Naive thymus-derived CD8-positive, alpha-beta T cell (primary cell): ENCODE measurements at regions not wholly inside any gene's neighbourhood (a gene's known extent, or its start where the extent isn't known, plus 50 kb on each side); places are given as distances from the start of the nearest gene placed in this dataset.

Experiments used
- ATAC-seq, 2 donors: fragments of 150-1000 bp; cut with Tn5 transposase in 1 of 2; sonication (Bioruptor Pico), chemical (Tn5 transposase) in 1 of 2; 1 replicate in 1 of 2; 2 replicates in 1 of 2; pipeline ENCODE4 v1.10.0; 2021; ENCODE audit warnings: mild to moderate bottlenecking in 2 of 2, moderate library complexity in 2 of 2
- POLR2A ChIA-PET: fragments of 350-600 bp; sonication (Branson Sonifier 250); formaldehyde crosslinking; loops from one replicate; lab custom pipeline; 2021; ENCODE audit warnings: antibody characterized with exemption; lab: Charles Lee
- DNase-seq, 10 donors: peaks; one replicate each; pipeline versions ENCODE4 v3.0.0 to v3.0.0-alpha.2; 2020 to 2022
- H3K27ac Mint-ChIP-seq, 10 donors: one replicate each; pipeline ENCODE4 v1.8.0; 2020 to 2022; ENCODE audit warnings: mild to moderate bottlenecking in 10 of 10, mixed read lengths in 10 of 10, moderate library complexity in 4 of 10, inconsistent platforms in 1 of 10
- H3K27me3 Mint-ChIP-seq, 5 donors: one replicate each; pipeline ENCODE4 v1.8.0; 2021 to 2022; ENCODE audit warnings: mixed read lengths in 5 of 5
- H3K36me3 Mint-ChIP-seq, 3 donors: one replicate each; pipeline ENCODE4 v1.8.0; 2020 to 2022; ENCODE audit warnings: mixed read lengths in 3 of 3, mild to moderate bottlenecking in 2 of 3, inconsistent platforms in 1 of 3
- H3K4me1 Mint-ChIP-seq, 4 donors: one replicate each; pipeline ENCODE4 v1.8.0; 2021 to 2022; ENCODE audit warnings: mixed read lengths in 4 of 4
- H3K4me3 Mint-ChIP-seq, 10 donors: one replicate each; pipeline ENCODE4 v1.8.0; 2020 to 2022; ENCODE audit warnings: mild to moderate bottlenecking in 10 of 10, mixed read lengths in 10 of 10, moderate library complexity in 6 of 10, inconsistent platforms in 1 of 10
- H3K9me3 Mint-ChIP-seq, 9 donors: one replicate each; pipeline ENCODE4 v1.8.0; 2020 to 2022; ENCODE audit warnings: mixed read lengths in 9 of 9, mild to moderate bottlenecking in 3 of 9, inconsistent platforms in 1 of 9, moderate library complexity in 1 of 9

GRCh38 chr9:87115785-87116184, 168.5 kb upstream of the GAS1 start:
- POLR2A ChIA-PET = no interaction called here
- Mint-ChIP-seq H3K4me3 (no peak overlapping the region), H3K4me1 (no peaks in the 10 kb centered on the region), H3K36me3 (no peaks in the 10 kb centered on the region), H3K9me3 (peaks cover 0 to 9% (median 2%) of the 10 kb centered on the region in 9 donors), H3K27ac (no peak overlapping the region), H3K27me3 (peaks cover 4 to 30% (median 8%) of the 10 kb centered on the region in 5 donors)
- ATAC-seq (no peak), DNase-seq (no peak)

GRCh38 chr9:87116492-87116891, 169.2 kb upstream of the GAS1 start:
- Mint-ChIP-seq H3K27ac (no peak overlapping the region), H3K4me3 (no peak overlapping the region), H3K36me3 (no peaks in the 10 kb centered on the region), H3K4me1 (no peaks in the 10 kb centered on the region), H3K9me3 (peaks cover 0 to 5% (median 0%) of the 10 kb centered on the region in 9 donors), H3K27me3 (peaks cover 4 to 32% (median 8%) of the 10 kb centered on the region in 5 donors)
- DNase-seq (no peak), ATAC-seq (no peak)
- POLR2A ChIA-PET = no interaction called here

GRCh38 chr9:87118594-87118993, 171.3 kb upstream of the GAS1 start:
- Mint-ChIP-seq H3K27me3 (peaks cover 6 to 32% (median 9%) of the 10 kb centered on the region in 5 donors), H3K4me3 (no peak overlapping the region), H3K4me1 (peaks cover 0 to 2% (median 0%) of the 10 kb centered on the region in 4 donors), H3K27ac (no peak overlapping the region), H3K9me3 (peaks cover 0 to 3% (median 0%) of the 10 kb centered on the region in 9 donors), H3K36me3 (no peaks in the 10 kb centered on the region)
- no peak for DNase-seq
- POLR2A ChIA-PET = no interaction called here
- no peak for ATAC-seq

- no peak for DNase-seq
- Mint-ChIP-seq H3K4me3 (no peak overlapping the region), H3K36me3 (no peaks in the 10 kb centered on the region), H3K4me1 (peaks cover 0 to 2% (median 0%) of the 10 kb centered on the region in 4 donors), H3K27ac (no peak overlapping the region), H3K9me3 (peaks cover 0 to 3% (median 0%) of the 10 kb centered on the region in 9 donors), H3K27me3 (peaks cover 6 to 32% (median 9%) of the 10 kb centered on the region in 5 donors)
- no peak for ATAC-seq
- POLR2A ChIA-PET = no interaction called here
Measured at GRCh38 chr9:87119328-87119881, 172.1 kb upstream of the GAS1 start.

- H3K4me1 Mint-ChIP-seq = peaks cover 0 to 2% (median 0%) of the 10 kb centered on the region in 4 donors
- H3K27ac Mint-ChIP-seq = no peak overlapping the region
- no peak for ATAC-seq
- H3K27me3 Mint-ChIP-seq = peaks cover 6 to 35% (median 11%) of the 10 kb centered on the region in 5 donors
- no peak for DNase-seq
- H3K36me3 Mint-ChIP-seq = no peaks in the 10 kb centered on the region
- no peak overlapping the region for H3K4me3 Mint-ChIP-seq
- peaks cover 0 to 3% (median 0%) of the 10 kb centered on the region in 9 donors for H3K9me3 Mint-ChIP-seq
- POLR2A ChIA-PET = no interaction called here
Measured at GRCh38 chr9:87120610-87121009, 173.3 kb upstream of the GAS1 start.

GRCh38 chr9:87122947-87123685, 175.8 kb upstream of the GAS1 start:
- Mint-ChIP-seq H3K9me3 (peaks cover 0 to 3% (median 0%) of the 10 kb centered on the region in 9 donors), H3K4me1 (peaks cover 0 to 2% (median 0%) of the 10 kb centered on the region in 4 donors), H3K36me3 (no peaks in the 10 kb centered on the region), H3K4me3 (no peak overlapping the region), H3K27ac (no peak overlapping the region), H3K27me3 (peaks cover 13 to 52% (median 25%) of the 10 kb centered on the region in 5 donors)
- DNase-seq (no peak), ATAC-seq (no peak)
- POLR2A ChIA-PET = no interaction called here

GRCh38 chr9:87123830-87124229, 176.5 kb upstream of the GAS1 start:
- H3K4me3 Mint-ChIP-seq = no peak overlapping the region
- peaks cover 0 to 2% (median 0%) of the 10 kb centered on the region in 4 donors for H3K4me1 Mint-ChIP-seq
- H3K9me3 Mint-ChIP-seq = peaks cover 0 to 5% (median 0%) of the 10 kb centered on the region in 9 donors
- POLR2A ChIA-PET = no interaction called here
- H3K27ac Mint-ChIP-seq = no peak overlapping the region
- peaks cover 16 to 59% (median 29%) of the 10 kb centered on the region in 5 donors for H3K27me3 Mint-ChIP-seq
- ATAC-seq = no peak
- DNase-seq = no peak
- H3K36me3 Mint-ChIP-seq = no peaks in the 10 kb centered on the region

- Mint-ChIP-seq H3K36me3 (no peaks in the 10 kb centered on the region), H3K4me1 (peaks cover 0 to 2% (median 0%) of the 10 kb centered on the region in 4 donors), H3K27ac (no peak overlapping the region), H3K27me3 (peaks cover 14 to 47% (median 27%) of the 10 kb centered on the region in 5 donors), H3K4me3 (no peak overlapping the region), H3K9me3 (peaks cover 0 to 9% (median 2%) of the 10 kb centered on the region in 9 donors)
- no peak for DNase-seq
- ATAC-seq = no peak
- POLR2A ChIA-PET = no interaction called here
Measured at GRCh38 chr9:87125819-87126218, 178.5 kb upstream of the GAS1 start.

- H3K27me3 Mint-ChIP-seq = peaks cover 14 to 46% (median 28%) of the 10 kb centered on the region in 5 donors
- no peak for ATAC-seq
- H3K27ac Mint-ChIP-seq = no peak overlapping the region
- H3K4me1 Mint-ChIP-seq = peaks cover 0 to 2% (median 0%) of the 10 kb centered on the region in 4 donors
- DNase-seq = no peak
- POLR2A ChIA-PET = no interaction called here
- H3K9me3 Mint-ChIP-seq = peaks cover 0 to 17% (median 7%) of the 10 kb centered on the region in 9 donors
- H3K36me3 Mint-ChIP-seq = no peaks in the 10 kb centered on the region
- no peak overlapping the region for H3K4me3 Mint-ChIP-seq
Measured at GRCh38 chr9:87127543-87127942, 180.2 kb upstream of the GAS1 start.

GRCh38 chr9:87127978-87128614, 180.8 kb upstream of the GAS1 start:
- POLR2A ChIA-PET = no interaction called here

GRCh38 chr9:87128844-87129493, 181.7 kb upstream of the GAS1 start:
- DNase-seq (no peak), ATAC-seq (no peak)
- POLR2A ChIA-PET = no interaction called here
- Mint-ChIP-seq H3K27me3 (peaks cover 12 to 50% (median 28%) of the 10 kb centered on the region in 5 donors), H3K9me3 (peaks cover 0 to 27% (median 12%) of the 10 kb centered on the region in 9 donors), H3K27ac (no peak overlapping the region), H3K4me3 (no peak overlapping the region), H3K36me3 (no peaks in the 10 kb centered on the region), H3K4me1 (no peaks in the 10 kb centered on the region)

More at GRCh38 chr9:87127978-87128614, 180.8 kb upstream of the GAS1 start:
- Mint-ChIP-seq H3K27me3 (peaks cover 13 to 46% (median 28%) of the 10 kb centered on the region in 5 donors), H3K27ac (no peak overlapping the region), H3K9me3 (peaks cover 0 to 18% (median 9%) of the 10 kb centered on the region in 9 donors), H3K4me1 (peaks cover 0 to under 1% (median 0%) of the 10 kb centered on the region in 4 donors), H3K36me3 (no peaks in the 10 kb centered on the region), H3K4me3 (no peak overlapping the region)
- DNase-seq = no peak
- no peak for ATAC-seq

- Mint-ChIP-seq H3K9me3 (peaks cover 0 to 27% (median 11%) of the 10 kb centered on the region in 9 donors), H3K27ac (no peak overlapping the region), H3K4me1 (no peaks in the 10 kb centered on the region), H3K36me3 (no peaks in the 10 kb centered on the region), H3K27me3 (peaks cover 0 to 20% (median 2%) of the 10 kb centered on the region in 5 donors), H3K4me3 (no peak overlapping the region)
- no peak for DNase-seq
- POLR2A ChIA-PET = no interaction called here
- no peak for ATAC-seq
Measured at GRCh38 chr9:87135074-87135473, 187.8 kb upstream of the GAS1 start.
